ENCODE measurements at regions not wholly inside any gene's neighbourhood (a gene's known extent, or its start where the extent isn't known, plus 50 kb on each side); places are given as distances from the start of the nearest gene placed in this dataset.

DNA sequence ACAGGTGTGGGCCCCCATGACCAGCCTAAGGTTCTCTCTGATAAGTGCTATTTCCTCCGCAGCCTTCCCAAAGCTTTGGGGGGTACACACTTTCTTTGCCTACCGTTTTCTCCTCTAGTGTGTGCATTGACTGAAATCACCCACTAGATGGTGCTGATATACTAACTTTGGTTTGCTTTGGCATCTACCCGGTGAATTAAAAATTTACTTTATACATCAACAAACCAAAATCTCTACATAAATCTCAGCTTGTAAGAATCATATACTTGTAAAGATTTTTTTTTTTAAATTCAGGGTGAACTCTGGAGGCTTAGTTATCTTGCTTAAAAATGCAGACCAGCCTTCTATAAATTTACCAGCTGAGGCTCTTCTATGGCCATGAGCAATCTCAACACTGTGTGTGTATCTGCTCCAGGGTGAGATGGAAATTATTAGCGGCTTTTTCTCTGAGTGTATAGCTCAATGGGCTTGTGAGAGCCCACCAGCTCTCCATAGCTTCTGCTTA lies 475.7 kb upstream of the TNC start:
- Histone ChIP-seq H3K9me3 (peaks cover 0 to 15% (median 8%) of the 10 kb centered on the region in 11 donors), H3K36me3 (no peaks in the 10 kb centered on the region), H3K4me1 (peaks cover 0 to 5% (median 0%) of the 10 kb centered on the region in 9 donors), H3K4me3 (no peak overlapping the region), H3K27ac (peak overlapping the region in 1 of 10 donors; percentile 6), H3K27me3 (peaks cover 0 to 28% (median 15%) of the 10 kb centered on the region in 7 donors)
- WGBS, 2 donors = 3 to 5% methylated on average over 4 of the region's 4 CpGs
- ATAC-seq = peak in 4 of 8 donors; percentile 31 to 48 (median 40)
- intact Hi-C loops (cut with DNase I) = loop anchor here (2.0 to 10.0 kb wide), 20 partner anchors 291 to 1271 kb away; partner anchors contain the start of gene PAPPA (in 3 of the 10)
- DNase-seq = peak in 1 of 2 donors; percentile 18
- TF ChIP-seq, protein P1, sequence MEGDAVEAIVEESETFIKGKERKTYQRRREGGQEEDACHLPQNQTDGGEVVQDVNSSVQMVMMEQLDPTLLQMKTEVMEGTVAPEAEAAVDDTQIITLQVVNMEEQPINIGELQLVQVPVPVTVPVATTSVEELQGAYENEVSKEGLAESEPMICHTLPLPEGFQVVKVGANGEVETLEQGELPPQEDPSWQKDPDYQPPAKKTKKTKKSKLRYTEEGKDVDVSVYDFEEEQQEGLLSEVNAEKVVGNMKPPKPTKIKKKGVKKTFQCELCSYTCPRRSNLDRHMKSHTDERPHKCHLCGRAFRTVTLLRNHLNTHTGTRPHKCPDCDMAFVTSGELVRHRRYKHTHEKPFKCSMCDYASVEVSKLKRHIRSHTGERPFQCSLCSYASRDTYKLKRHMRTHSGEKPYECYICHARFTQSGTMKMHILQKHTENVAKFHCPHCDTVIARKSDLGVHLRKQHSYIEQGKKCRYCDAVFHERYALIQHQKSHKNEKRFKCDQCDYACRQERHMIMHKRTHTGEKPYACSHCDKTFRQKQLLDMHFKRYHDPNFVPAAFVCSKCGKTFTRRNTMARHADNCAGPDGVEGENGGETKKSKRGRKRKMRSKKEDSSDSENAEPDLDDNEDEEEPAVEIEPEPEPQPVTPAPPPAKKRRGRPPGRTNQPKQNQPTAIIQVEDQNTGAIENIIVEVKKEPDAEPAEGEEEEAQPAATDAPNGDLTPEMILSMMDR (IDR thresholded peaks at IDR 0.05) = peak; percentile 44 to 79 (median 71)

DNA sequence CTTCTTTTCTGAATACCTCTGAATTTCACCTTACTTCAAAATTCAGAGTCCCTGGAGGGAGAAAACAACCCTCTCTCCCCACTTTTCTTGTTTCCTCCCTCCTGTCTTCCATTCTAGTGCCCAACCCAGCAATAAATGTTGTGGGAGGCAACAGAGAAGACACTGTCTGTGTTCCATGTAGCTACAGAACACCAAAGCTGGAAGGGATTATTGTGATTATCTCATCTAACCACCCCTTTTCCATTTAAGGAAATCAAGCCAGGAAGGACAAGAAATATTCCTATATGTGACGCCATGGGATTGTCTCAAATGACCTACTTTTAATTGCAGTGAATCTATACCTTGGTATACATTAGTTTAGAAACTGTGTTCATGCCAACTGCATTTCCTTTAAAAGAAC lies 476.6 kb upstream of the TNC start:
- TF ChIP-seq, protein P1 (IDR thresholded peaks at IDR 0.05) = no peak
- peaks cover 0 to 28% (median 15%) of the 10 kb centered on the region in 7 donors for H3K27me3 ChIP-seq
- H3K4me3 ChIP-seq = no peak overlapping the region
- no peak for ATAC-seq
- DNase-seq = no peak
- intact Hi-C loops (cut with DNase I) = loop anchor here (5.0 to 10.0 kb wide), 18 partner anchors 290 to 1270 kb away; partner anchors contain the start of gene PAPPA (in 3 of the 10)
- no peaks in the 10 kb centered on the region for H3K36me3 ChIP-seq
- 64 to 81% methylated on average over 1 of the region's 1 CpG for WGBS, 2 donors
- H3K9me3 ChIP-seq = peaks cover 0 to 8% (median 3%) of the 10 kb centered on the region in 11 donors
- peaks cover 0 to 5% (median 0%) of the 10 kb centered on the region in 9 donors for H3K4me1 ChIP-seq
- no peak overlapping the region for H3K27ac ChIP-seq

DNA sequence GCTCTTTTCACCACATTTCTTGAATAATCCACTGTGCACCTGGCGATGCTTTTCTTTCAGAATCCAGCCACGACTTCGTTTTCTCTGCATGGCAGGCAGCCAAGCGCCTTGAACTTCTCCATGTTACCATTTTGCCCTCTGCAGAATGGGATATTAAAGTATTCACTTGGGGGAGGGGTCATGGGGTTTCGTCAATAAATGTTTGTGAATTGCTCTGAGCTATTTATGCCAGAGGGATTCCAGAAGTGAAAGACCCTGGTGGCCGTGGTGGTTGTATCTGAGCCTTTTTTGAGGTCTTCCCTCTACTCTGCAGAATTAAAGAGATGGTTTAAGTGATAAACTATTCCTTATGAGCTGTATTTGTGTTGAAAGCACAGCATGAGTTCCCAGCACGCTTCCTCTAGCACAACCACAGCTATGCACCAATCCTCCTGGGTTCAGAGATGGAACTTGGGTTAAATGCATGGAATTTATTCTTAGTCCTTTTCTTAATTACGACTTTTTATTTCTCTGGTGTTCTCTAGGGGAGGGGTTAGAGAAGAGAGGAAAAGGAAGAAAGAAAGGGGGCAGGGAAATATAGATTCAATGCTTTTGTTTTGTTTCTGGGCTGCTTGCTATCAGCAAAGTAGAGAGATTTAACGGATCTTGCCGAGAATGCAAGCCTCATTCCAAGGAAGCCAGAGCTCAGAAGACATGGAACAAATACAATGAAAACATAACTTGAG lies 478.2 kb upstream of the TNC start:
- H3K27me3 ChIP-seq = peaks cover 0 to 28% (median 15%) of the 10 kb centered on the region in 7 donors
- H3K4me1 ChIP-seq = peaks cover 0 to 5% (median 0%) of the 10 kb centered on the region in 9 donors
- intact Hi-C loops (cut with DNase I) = loop anchor here in 8 of 10 donors (10.0 kb wide), 11 partner anchors 289 to 1269 kb away; partner anchors contain the start of gene PAPPA (in 1 of the 8)
- peak in 1 of 8 donors; percentile 21 for ATAC-seq
- no peak for DNase-seq
- no peaks in the 10 kb centered on the region for H3K36me3 ChIP-seq
- H3K27ac ChIP-seq = peak overlapping the region in 1 of 10 donors; percentile 62
- TF ChIP-seq, protein P1 (IDR thresholded peaks at IDR 0.05) = no peak
- 35 to 36% methylated on average over 10 of the region's 10 CpGs for WGBS, 2 donors
- H3K9me3 ChIP-seq = no peaks in the 10 kb centered on the region
- H3K4me3 ChIP-seq = peak overlapping the region in 1 of 10 donors; percentile 19

DNA sequence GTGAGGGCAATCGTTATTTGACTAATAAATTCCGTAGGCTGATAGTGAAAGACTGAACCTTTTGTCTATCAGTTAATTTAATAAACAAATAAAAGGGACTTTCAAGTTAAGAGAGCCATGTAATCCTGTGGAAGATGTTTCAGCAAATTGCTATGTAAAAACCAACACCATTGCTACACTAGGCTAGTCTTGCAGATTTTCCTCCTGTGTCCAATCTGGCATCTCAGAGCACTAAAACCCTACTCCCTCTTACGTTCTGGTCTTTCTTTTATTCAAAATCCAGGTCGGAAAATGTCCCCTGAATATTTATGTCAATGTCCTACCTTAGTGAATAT lies 478.8 kb upstream of the TNC start:
- ATAC-seq (no peak), DNase-seq (no peak)
- no peaks in the 10 kb centered on the region for H3K9me3 ChIP-seq
- peaks cover 0 to 3% (median 0%) of the 10 kb centered on the region in 9 donors for H3K4me1 ChIP-seq
- intact Hi-C loops (cut with DNase I) = loop anchor here in 8 of 10 donors (10.0 kb wide), 11 partner anchors 288 to 1268 kb away; partner anchors contain the start of gene PAPPA (in 1 of the 8)
- TF ChIP-seq, protein P1 (IDR thresholded peaks at IDR 0.05) = no peak
- peaks cover 0 to 28% (median 19%) of the 10 kb centered on the region in 7 donors for H3K27me3 ChIP-seq
- WGBS, 2 donors = 37 to 39% methylated on average over 4 of the region's 4 CpGs
- peak overlapping the region in 1 of 10 donors; percentile 62 for H3K27ac ChIP-seq
- H3K36me3 ChIP-seq = no peaks in the 10 kb centered on the region
- H3K4me3 ChIP-seq = peak overlapping the region in 1 of 10 donors; percentile 19
